ENCODE measurements at regions not wholly inside any gene's neighbourhood (a gene's known extent, or its start where the extent isn't known, plus 50 kb on each side); places are given as distances from the start of the nearest gene placed in this dataset.

DNA sequence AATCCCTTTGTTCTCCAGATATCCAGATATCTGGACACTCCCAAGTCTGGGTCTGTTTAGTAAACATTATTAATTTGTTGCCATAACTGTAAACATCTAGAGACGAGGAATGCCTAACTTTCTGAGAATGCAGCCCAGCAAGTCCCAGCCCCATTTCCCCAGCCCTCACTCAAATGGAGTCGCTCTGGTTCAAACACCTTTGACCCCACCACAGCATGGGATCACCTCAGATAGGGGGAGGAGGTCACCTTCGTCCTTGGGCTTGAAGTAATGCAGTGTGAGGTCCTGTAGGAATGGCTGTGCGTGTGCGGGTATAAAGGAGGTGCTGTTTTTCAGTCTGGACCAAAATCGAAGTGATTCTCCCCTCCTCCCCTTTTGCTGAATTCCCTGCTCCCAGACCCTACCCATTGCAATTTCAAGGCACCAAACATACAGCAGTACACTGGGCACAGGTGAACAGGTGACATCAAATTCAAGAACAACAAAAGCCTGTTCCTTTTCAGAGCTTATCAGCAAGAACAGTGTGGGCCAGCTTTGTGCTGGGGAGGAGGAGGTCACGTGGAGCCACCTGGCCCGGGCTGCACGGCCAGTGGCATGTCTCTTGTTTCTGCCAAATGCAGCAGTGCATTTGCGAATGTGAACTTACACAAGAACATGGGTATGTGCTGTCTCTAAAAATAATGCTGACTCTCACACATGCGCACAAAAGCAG lies 57.5 kb upstream of the TRPM1 start:
- TF ChIP-seq, protein P1, sequence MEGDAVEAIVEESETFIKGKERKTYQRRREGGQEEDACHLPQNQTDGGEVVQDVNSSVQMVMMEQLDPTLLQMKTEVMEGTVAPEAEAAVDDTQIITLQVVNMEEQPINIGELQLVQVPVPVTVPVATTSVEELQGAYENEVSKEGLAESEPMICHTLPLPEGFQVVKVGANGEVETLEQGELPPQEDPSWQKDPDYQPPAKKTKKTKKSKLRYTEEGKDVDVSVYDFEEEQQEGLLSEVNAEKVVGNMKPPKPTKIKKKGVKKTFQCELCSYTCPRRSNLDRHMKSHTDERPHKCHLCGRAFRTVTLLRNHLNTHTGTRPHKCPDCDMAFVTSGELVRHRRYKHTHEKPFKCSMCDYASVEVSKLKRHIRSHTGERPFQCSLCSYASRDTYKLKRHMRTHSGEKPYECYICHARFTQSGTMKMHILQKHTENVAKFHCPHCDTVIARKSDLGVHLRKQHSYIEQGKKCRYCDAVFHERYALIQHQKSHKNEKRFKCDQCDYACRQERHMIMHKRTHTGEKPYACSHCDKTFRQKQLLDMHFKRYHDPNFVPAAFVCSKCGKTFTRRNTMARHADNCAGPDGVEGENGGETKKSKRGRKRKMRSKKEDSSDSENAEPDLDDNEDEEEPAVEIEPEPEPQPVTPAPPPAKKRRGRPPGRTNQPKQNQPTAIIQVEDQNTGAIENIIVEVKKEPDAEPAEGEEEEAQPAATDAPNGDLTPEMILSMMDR (IDR thresholded peaks at IDR 0.05) = no peak
- no peak for TF ChIP-seq POLR2A (IDR thresholded peaks at IDR 0.05)
